Upper lobe of right lung (tissue), 1 donor: ENCODE measurements at regions not wholly inside any gene's neighbourhood (a gene's known extent, or its start where the extent isn't known, plus 50 kb on each side); places are given as distances from the start of the nearest gene placed in this dataset.

Experiments
- ATAC-seq: fragments of 200-7000 bp; cut with Tn5 transposase; one replicate; pipeline ENCODE4 v1.9.1; 2020; ENCODE audit warnings: mild to moderate bottlenecking, moderate library complexity
- DNase-seq: peaks from one replicate; pipeline ENCODE4 v3.0.0-alpha.2; 2020
- H3K27ac ChIP-seq: fragments of 200-600 bp; one replicate; pipeline ENCODE4 v1.8.0; 2022
- H3K27me3 ChIP-seq: fragments of 200-600 bp; one replicate; pipeline ENCODE4 v1.8.0; 2022; ENCODE audit warnings: mild to moderate bottlenecking
- H3K36me3 ChIP-seq: fragments of 200-600 bp; one replicate; pipeline ENCODE4 v1.8.0; 2022
- H3K4me1 ChIP-seq: fragments of 200-600 bp; one replicate; pipeline ENCODE4 v1.8.0; 2022
- H3K4me3 ChIP-seq: fragments of 200-600 bp; one replicate; pipeline ENCODE4 v1.8.0; 2022; ENCODE audit warnings: mild to moderate bottlenecking
- H3K9me3 ChIP-seq: fragments of 200-600 bp; one replicate; pipeline ENCODE4 v1.8.0; 2022
- intact Hi-C: fragments of 100-400 bp; cut with DNase I; formaldehyde crosslinking; loops from one replicate; pipeline ENCODE4 v1.11.0; 2022
- TF ChIP-seq, protein P1 (sequence below): fragments of 200-600 bp; IDR thresholded peaks from one replicate; pipeline ENCODE4 v1.8.0; 2022; ENCODE audit warnings: antibody characterized with exemption
- donor health status: DM: no; HTN: yes; CAD: no; lungs with severe emphysema.

DNA sequence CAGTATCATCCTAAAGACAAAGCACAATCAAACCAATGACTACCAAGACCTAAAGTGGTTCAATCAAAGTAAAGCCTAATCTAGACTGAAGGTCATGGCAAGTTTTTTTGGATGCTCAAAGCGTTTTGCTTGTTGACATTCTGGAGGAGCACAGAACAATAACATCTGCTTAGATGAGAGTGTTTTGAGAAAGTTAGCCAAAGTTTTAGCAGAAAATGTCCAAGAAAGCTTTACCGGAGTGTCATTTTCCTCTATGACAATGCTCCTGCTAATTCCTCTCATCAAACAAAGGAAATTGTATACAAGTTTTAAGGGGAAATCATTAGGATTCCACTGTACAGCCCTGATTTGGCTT, 256.9 kb upstream of the FAT3 start:
- no peak for DNase-seq
- H3K4me1 ChIP-seq: no peaks in the 10 kb centered on the region
- intact Hi-C loops: no loop called here

DNA sequence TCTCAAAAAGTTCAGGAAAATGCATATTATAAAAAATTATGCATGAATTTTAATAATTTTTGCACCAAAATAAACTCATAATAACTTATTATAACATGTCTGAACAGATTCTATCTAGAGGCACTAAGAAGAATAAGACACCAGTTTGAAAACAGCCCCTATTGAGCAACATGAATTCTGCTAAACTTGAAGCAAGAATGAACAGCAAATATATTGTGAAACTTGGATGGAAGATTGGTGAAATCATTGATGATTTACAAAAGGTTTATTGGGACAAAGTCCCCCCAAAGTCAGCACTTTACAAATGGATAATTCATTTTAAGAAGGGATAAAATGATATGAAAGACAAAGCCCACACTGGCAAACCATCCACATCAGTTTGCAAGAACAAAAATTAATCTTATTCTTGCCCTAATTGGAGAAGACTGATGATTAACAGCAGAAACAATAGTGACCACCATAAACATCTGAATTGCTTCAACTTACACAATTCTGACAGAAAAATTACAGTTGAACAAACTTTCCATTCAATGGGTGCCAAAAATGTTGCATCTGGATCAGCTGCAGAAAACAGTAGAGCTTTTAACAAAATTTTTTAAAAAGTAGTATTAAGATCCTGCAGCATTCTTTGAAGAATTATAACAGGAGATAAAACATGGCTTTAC, 257.5 kb upstream of the FAT3 start:
- Histone ChIP-seq H3K27me3 (no peaks in the 10 kb centered on the region), H3K4me3 (no peak overlapping the region), H3K36me3 (no peaks in the 10 kb centered on the region), H3K9me3 (no peaks in the 10 kb centered on the region), H3K4me1 (no peaks in the 10 kb centered on the region), H3K27ac (no peak overlapping the region)
- DNase-seq: no peak
- intact Hi-C loops: no loop called here
- TF ChIP-seq, protein P1, sequence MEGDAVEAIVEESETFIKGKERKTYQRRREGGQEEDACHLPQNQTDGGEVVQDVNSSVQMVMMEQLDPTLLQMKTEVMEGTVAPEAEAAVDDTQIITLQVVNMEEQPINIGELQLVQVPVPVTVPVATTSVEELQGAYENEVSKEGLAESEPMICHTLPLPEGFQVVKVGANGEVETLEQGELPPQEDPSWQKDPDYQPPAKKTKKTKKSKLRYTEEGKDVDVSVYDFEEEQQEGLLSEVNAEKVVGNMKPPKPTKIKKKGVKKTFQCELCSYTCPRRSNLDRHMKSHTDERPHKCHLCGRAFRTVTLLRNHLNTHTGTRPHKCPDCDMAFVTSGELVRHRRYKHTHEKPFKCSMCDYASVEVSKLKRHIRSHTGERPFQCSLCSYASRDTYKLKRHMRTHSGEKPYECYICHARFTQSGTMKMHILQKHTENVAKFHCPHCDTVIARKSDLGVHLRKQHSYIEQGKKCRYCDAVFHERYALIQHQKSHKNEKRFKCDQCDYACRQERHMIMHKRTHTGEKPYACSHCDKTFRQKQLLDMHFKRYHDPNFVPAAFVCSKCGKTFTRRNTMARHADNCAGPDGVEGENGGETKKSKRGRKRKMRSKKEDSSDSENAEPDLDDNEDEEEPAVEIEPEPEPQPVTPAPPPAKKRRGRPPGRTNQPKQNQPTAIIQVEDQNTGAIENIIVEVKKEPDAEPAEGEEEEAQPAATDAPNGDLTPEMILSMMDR: no peak
- no peak for ATAC-seq

More for the DNA sequence above, 256.9 kb upstream of the FAT3 start:
- Histone ChIP-seq H3K4me3 (no peak overlapping the region), H3K27ac (no peak overlapping the region), H3K27me3 (no peaks in the 10 kb centered on the region), H3K9me3 (no peaks in the 10 kb centered on the region), H3K36me3 (no peaks in the 10 kb centered on the region)
- ATAC-seq: no peak
- TF ChIP-seq, protein P1: no peak

DNA sequence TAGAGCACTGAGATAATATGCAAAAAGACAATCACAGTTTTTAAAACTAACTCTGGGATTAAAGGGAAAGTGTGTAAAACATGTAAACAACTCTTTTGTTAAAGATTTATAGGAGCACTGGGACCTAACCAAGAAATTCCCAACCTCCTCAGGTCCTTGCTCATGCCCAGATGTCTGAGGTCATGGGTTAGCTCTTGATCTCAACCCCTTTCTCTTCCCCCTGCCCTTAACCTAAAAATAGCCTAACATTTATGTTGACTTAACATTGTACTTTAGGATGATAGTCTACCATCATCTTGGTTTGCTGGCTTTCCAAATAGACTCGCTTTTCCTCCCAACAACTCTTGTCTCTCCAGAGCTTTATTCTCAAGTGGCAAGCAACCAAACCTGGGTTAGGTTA, 258.2 kb upstream of the FAT3 start:
- no peaks in the 10 kb centered on the region for H3K27me3 ChIP-seq
- H3K4me3 ChIP-seq: no peak overlapping the region
- H3K9me3 ChIP-seq: no peaks in the 10 kb centered on the region
- no peaks in the 10 kb centered on the region for H3K36me3 ChIP-seq
- H3K4me1 ChIP-seq: no peaks in the 10 kb centered on the region
- DNase-seq (no peak), ATAC-seq (no peak)
- intact Hi-C loops: no loop called here
- H3K27ac ChIP-seq: no peak overlapping the region
- TF ChIP-seq, protein P1: no peak

DNA sequence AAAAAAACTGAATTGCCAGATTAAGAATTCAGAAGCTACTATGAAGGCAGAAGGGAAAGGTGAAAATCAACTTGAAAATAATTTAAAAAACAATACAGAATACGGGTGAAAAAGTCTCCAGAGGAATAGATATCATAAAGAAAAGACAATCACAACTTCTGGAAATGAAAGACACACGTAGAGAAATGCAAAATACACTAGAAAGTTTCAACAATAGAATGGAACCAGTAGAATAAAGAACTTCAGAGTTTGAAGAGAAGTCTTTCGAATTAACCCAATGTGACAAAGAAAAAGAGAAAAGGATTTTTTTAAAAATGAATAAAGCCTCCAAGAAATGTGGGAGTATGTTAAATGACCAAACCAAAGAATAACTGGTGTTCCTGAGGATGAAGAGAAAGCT, 263.8 kb upstream of the FAT3 start:
- TF ChIP-seq, protein P1: no peak

DNA sequence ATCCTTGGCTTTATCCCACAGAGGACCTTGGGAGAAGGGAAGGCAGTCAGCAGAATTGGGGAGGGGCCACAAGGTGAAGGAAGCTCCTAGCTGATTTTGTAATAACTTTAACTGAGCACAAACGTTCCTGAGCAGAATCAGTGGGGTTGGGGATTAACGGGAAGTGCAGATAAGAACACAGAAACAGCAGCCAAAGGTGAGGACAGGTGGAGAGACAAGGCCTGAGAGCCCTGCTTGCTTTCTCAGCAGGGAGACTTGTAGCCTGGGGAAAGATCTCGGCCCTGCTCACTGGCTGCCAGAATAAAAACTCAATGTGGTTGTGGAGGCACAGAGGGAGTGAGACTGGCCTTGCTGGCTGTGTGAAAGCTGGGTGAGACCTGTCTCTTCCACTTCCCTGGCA, 265.2 kb upstream of the FAT3 start:
- no peaks in the 10 kb centered on the region for H3K27me3 ChIP-seq
- intact Hi-C loops: no loop called here
- TF ChIP-seq, protein P1: no peak
- no peaks in the 10 kb centered on the region for H3K36me3 ChIP-seq
- DNase-seq: no peak
- H3K4me3 ChIP-seq: no peak overlapping the region
- no peaks in the 10 kb centered on the region for H3K9me3 ChIP-seq
- H3K27ac ChIP-seq: no peak overlapping the region
- H3K4me1 ChIP-seq: no peaks in the 10 kb centered on the region
- no peak for ATAC-seq

More for the DNA sequence above, 263.8 kb upstream of the FAT3 start:
- H3K27me3 ChIP-seq: no peaks in the 10 kb centered on the region
- H3K9me3 ChIP-seq: no peaks in the 10 kb centered on the region
- no peaks in the 10 kb centered on the region for H3K4me1 ChIP-seq
- no peak overlapping the region for H3K27ac ChIP-seq
- H3K4me3 ChIP-seq: no peak overlapping the region
- no peaks in the 10 kb centered on the region for H3K36me3 ChIP-seq
- ATAC-seq (no peak), DNase-seq (no peak)
- intact Hi-C loops: no loop called here

DNA sequence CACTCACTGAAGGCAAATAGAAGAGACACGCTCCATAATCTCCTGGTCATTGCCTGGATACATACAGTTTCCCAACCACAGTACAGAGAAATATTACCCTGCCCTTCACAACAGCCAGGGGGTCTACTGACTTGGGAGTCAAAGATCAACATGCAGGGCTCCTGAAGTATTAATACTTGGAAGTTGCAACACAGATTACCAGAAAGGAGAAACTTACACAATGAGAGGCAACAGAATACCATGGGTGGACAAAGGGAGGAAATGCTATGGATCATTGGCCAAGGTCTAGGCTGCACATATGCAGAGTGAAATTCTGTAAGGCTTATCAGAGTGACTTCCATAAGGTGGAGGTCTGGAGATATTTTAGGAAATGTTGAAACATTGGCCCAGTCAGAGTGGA, 267.9 kb upstream of the FAT3 start:
- Histone ChIP-seq H3K27me3 (no peaks in the 10 kb centered on the region), H3K9me3 (no peaks in the 10 kb centered on the region), H3K36me3 (no peaks in the 10 kb centered on the region), H3K27ac (no peak overlapping the region), H3K4me1 (no peaks in the 10 kb centered on the region), H3K4me3 (no peak overlapping the region)
- DNase-seq (no peak), ATAC-seq (no peak)
- TF ChIP-seq, protein P1: no peak
- intact Hi-C loops: no loop called here
